Adrenal gland (tissue), 9 donors: ENCODE measurements at regions not wholly inside any gene's neighbourhood (a gene's known extent, or its start where the extent isn't known, plus 50 kb on each side); places are given as distances from the start of the nearest gene placed in this dataset.

Experiments
- DNase-seq, 7 donors: peaks; one replicate each; pipeline ENCODE4 v3.0.0-alpha.2; 2019 to 2020
- H3K27ac ChIP-seq, 5 donors: fragments of 200-600 bp; sonication (generic) in 4 of 5; 1 replicate in 3 of 5; 2 replicates in 2 of 5; pipeline versions ENCODE4 v1.5.1 to v1.8.0; 2016 to 2020; ENCODE audit warnings: mild to moderate bottlenecking in 1 of 5
- H3K27me3 ChIP-seq: fragments of 200-600 bp; 2 replicates; pipeline ENCODE4 v1.8.0; 2021
- H3K36me3 ChIP-seq, 2 donors: fragments of 200-600 bp; replicated peaks in 1 of 2; 1 replicate in 1 of 2; 2 replicates in 1 of 2; pipeline versions ENCODE4 v1.5.1 to v1.8.0; 2018 to 2022
- H3K4me1 ChIP-seq, 2 donors: fragments of 200-600 bp; replicated peaks in 1 of 2; 1 replicate in 1 of 2; 2 replicates in 1 of 2; pipeline versions ENCODE4 v1.5.1 to v1.8.0; 2018 to 2021
- H3K4me3 ChIP-seq, 4 donors: fragments of 200-600 bp; sonication (generic) in 3 of 4; one replicate each; pipeline ENCODE4 v1.5.1; 2016 to 2018
- H3K9me3 ChIP-seq, 3 donors: fragments of 200-600 bp; sonication (generic) in 1 of 3; replicated peaks in 1 of 3; 1 replicate in 2 of 3; 2 replicates in 1 of 3; pipeline versions ENCODE4 v1.5.1 to v1.8.0; 2016 to 2021
- CTCF ChIP-seq, 6 experiments: fragments of 450-650 bp in 4 of 6; fragments of 200-600 bp in 2 of 6; sonication (generic) in 1 of 6; IDR thresholded peaks; 1 replicate in 5 of 6; 2 replicates in 1 of 6; pipeline versions ENCODE4 v1.5.1 to v1.8.0; 2016 to 2021; ENCODE audit warnings: antibody characterized with exemption in 6 of 6, mild to moderate bottlenecking in 2 of 6, moderate library complexity in 1 of 6
- POLR2A ChIP-seq, 2 donors: fragments of 450-650 bp; IDR thresholded peaks; one replicate each; pipeline ENCODE4 v1.6.1; 2017; ENCODE audit warnings: antibody characterized with exemption in 2 of 2, mild to moderate bottlenecking in 2 of 2, moderate library complexity in 1 of 2
- WGBS, 4 donors: extraction: QIAGEN DNeasy Blood & Tissue Kit in 2 of 4; methylation state at CpG; one replicate each; pipeline versions ENCODE4 v1.1.5 to v1.1.7; 2013 to 2017; 5-methylcytosine and 5-hydroxymethylcytosine counted together
- intact Hi-C, 2 donors: fragments of 100-400 bp; cut with DNase I; formaldehyde crosslinking; loops; one replicate each; pipeline versions ENCODE4 v1.14.1 to v1.15.0; 2022 to 2023
- donor health status: healthy with polysubstance abuse.
- donor health status: Bipolar disorder and iron deficiency.
- donor health status: DM: yes; HTN: yes; CAD: no.
- donor health status: DM: no; HTN: no; CAD: no.
- donor health status: DM: no; HTN: no; CAD: no.

GRCh38 chr12:124377981-124378509 is 83.2 kb downstream of the RFLNA start:
- peaks cover 0 to 68% of the 10 kb centered on the region in 2 donors for H3K36me3 ChIP-seq
- no peak for DNase-seq
- 92 to 95% (median 93%) methylated on average over 21 to 26 of the region's 26 CpGs for WGBS, 4 donors
- H3K4me3 ChIP-seq = no peak overlapping the region
- TF ChIP-seq POLR2A (IDR thresholded peaks at IDR 0.05) = no peak
- no peak for TF ChIP-seq CTCF (IDR thresholded peaks at IDR 0.05)
- intact Hi-C loops = loop anchor here (10.0 kb wide), 1 partner anchor 387 kb away; no protein-coding TSS in a partner anchor
- H3K4me1 ChIP-seq = peaks cover 44 to 64% of the 10 kb centered on the region in 2 donors
- no peaks in the 10 kb centered on the region for H3K27me3 ChIP-seq
- no peaks in the 10 kb centered on the region for H3K9me3 ChIP-seq
- H3K27ac ChIP-seq = peak overlapping the region in 2 of 5 donors; percentile 94 to 99

GRCh38 chr12:124376435-124376834 is 81.5 kb downstream of the RFLNA start:
- Histone ChIP-seq H3K4me1 (peaks cover 32 to 62% of the 10 kb centered on the region in 2 donors), H3K36me3 (peaks cover 0 to 77% of the 10 kb centered on the region in 2 donors), H3K27me3 (no peaks in the 10 kb centered on the region), H3K27ac (peak overlapping the region in 3 of 5 donors; percentile 41 to 56 (median 47)), H3K4me3 (no peak overlapping the region), H3K9me3 (no peaks in the 10 kb centered on the region)
- peak in 1 of 7 donors; percentile 61 for DNase-seq
- 51 to 74% (median 60%) methylated on average over 5 to 9 of the region's 9 CpGs for WGBS, 4 donors
- intact Hi-C loops = loop anchor here (10.0 kb wide), 1 partner anchor 388 kb away; no protein-coding TSS in a partner anchor
- no peak for TF ChIP-seq POLR2A (IDR thresholded peaks at IDR 0.05)
- TF ChIP-seq CTCF (IDR thresholded peaks at IDR 0.05) = no peak

- intact Hi-C loops = loop anchor here (10.0 kb wide), 1 partner anchor 389 kb away; no protein-coding TSS in a partner anchor
- Histone ChIP-seq H3K27ac (peak overlapping the region in 2 of 5 donors; percentile 56 to 65), H3K4me1 (peaks cover 25 to 62% of the 10 kb centered on the region in 2 donors), H3K4me3 (no peak overlapping the region), H3K9me3 (no peaks in the 10 kb centered on the region), H3K27me3 (no peaks in the 10 kb centered on the region), H3K36me3 (peaks cover 0 to 82% of the 10 kb centered on the region in 2 donors)
- 87 to 94% (median 89%) methylated on average over 6 to 14 of the region's 14 CpGs for WGBS, 4 donors
- TF ChIP-seq CTCF (IDR thresholded peaks at IDR 0.05) = no peak
- no peak for TF ChIP-seq POLR2A (IDR thresholded peaks at IDR 0.05)
- DNase-seq = no peak
Measured at GRCh38 chr12:124375789-124376175, 80.9 kb downstream of the RFLNA start.

GRCh38 chr12:124375141-124375788 is 80.4 kb downstream of the RFLNA start:
- no peak overlapping the region for H3K4me3 ChIP-seq
- WGBS, 4 donors = 72 to 77% (median 74%) methylated on average over 11 of the region's 11 CpGs
- peaks cover 25 to 62% of the 10 kb centered on the region in 2 donors for H3K4me1 ChIP-seq
- no peaks in the 10 kb centered on the region for H3K27me3 ChIP-seq
- no peaks in the 10 kb centered on the region for H3K9me3 ChIP-seq
- DNase-seq = no peak
- peaks cover 0 to 87% of the 10 kb centered on the region in 2 donors for H3K36me3 ChIP-seq
- intact Hi-C loops = loop anchor here (10.0 kb wide), 1 partner anchor 390 kb away; no protein-coding TSS in a partner anchor
- TF ChIP-seq POLR2A (IDR thresholded peaks at IDR 0.05) = no peak
- TF ChIP-seq CTCF (IDR thresholded peaks at IDR 0.05) = peak in 1 of 6 experiments; percentile 16
- peak overlapping the region in 4 of 5 donors; percentile 19 to 65 (median 48) for H3K27ac ChIP-seq
